CD4-positive, alpha-beta T cell (primary cell): ENCODE measurements at regions not wholly inside any gene's neighbourhood (a gene's known extent, or its start where the extent isn't known, plus 50 kb on each side); places are given as distances from the start of the nearest gene placed in this dataset.
"Not testable (repeated sequence)": the region's sequence is repeated elsewhere in the genome, so short reads cannot be mapped to it uniquely, and the experiment has no call there.

ENCODE experiments used
- ATAC-seq: fragments of 200-7000 bp; cut with Tn5 transposase; one replicate; pipeline ENCODE4 v1.10.0; 2022; ENCODE audit warnings: mild to moderate bottlenecking; ENCODE audit not compliant: poor library complexity
- CTCF ChIA-PET: fragments of 350-600 bp; sonication (Branson Sonifier 250); formaldehyde crosslinking; loops from one replicate; lab custom pipeline; 2021; ENCODE audit warnings: antibody characterized with exemption, inconsistent platforms; lab: Charles Lee
- POLR2A ChIA-PET: fragments of 350-600 bp; sonication (Branson Sonifier 250); formaldehyde crosslinking; loops from one replicate; lab custom pipeline; 2021; ENCODE audit warnings: antibody characterized with exemption, inconsistent platforms; lab: Charles Lee
- DNase-seq, 14 experiments: peaks; one replicate each; pipeline ENCODE4 v3.0.0-alpha.2; 2013 to 2020; ENCODE audit warnings: mixed read lengths in 2 of 14
- H3K27ac ChIP-seq, 2 donors: one replicate each; pipeline versions ENCODE4 v1.5.1 to v1.7.0; 2013; ENCODE audit warnings: low read length in 2 of 2, low read depth in 1 of 2, mild to moderate bottlenecking in 1 of 2
- H3K27me3 ChIP-seq, 2 experiments: 1 replicate in 1 of 2; 2 replicates in 1 of 2; pipeline versions ENCODE4 v1.6.1 to v1.7.0; 2013; ENCODE audit warnings: low read length in 2 of 2, control low read depth in 1 of 2, mild to moderate bottlenecking in 1 of 2, moderate library complexity in 1 of 2; ENCODE audit not compliant: insufficient read depth in 2 of 2, control insufficient read depth in 1 of 2
- H3K36me3 ChIP-seq: one replicate; pipeline ENCODE4 v1.6.1; 2013; ENCODE audit warnings: low read length, control low read depth; ENCODE audit not compliant: insufficient read depth
- H3K4me1 ChIP-seq: one replicate; pipeline ENCODE4 v1.6.1; 2013; ENCODE audit warnings: low read length, control low read depth; ENCODE audit not compliant: insufficient read depth
- H3K4me3 ChIP-seq: one replicate; pipeline ENCODE4 v1.5.1; 2013; ENCODE audit warnings: mild to moderate bottlenecking, low read length, moderate library complexity
- H3K9me3 ChIP-seq, 2 experiments: 1 replicate in 1 of 2; 2 replicates in 1 of 2; pipeline versions ENCODE4 v1.6.1 to v1.7.0; 2013; ENCODE audit warnings: low read length in 2 of 2, mild to moderate bottlenecking in 2 of 2, control low read depth in 1 of 2, moderate library complexity in 1 of 2; ENCODE audit not compliant: control insufficient read depth in 1 of 2, insufficient read depth in 1 of 2
- H3K27ac Mint-ChIP-seq: one replicate; pipeline ENCODE4 v1.8.0; 2020; ENCODE audit warnings: mixed read lengths
- H3K27me3 Mint-ChIP-seq: one replicate; pipeline ENCODE4 v1.8.0; 2021; ENCODE audit warnings: mixed read lengths
- H3K36me3 Mint-ChIP-seq: one replicate; pipeline ENCODE4 v1.8.0; 2021; ENCODE audit warnings: low read depth, mixed read lengths
- H3K4me1 Mint-ChIP-seq: one replicate; pipeline ENCODE4 v1.8.0; 2021; ENCODE audit warnings: low read depth, mixed read lengths
- H3K4me3 Mint-ChIP-seq: one replicate; pipeline ENCODE4 v1.8.0; 2020; ENCODE audit warnings: mild to moderate bottlenecking, mixed read lengths
- H3K9me3 Mint-ChIP-seq: one replicate; pipeline ENCODE4 v1.8.0; 2020; ENCODE audit warnings: mixed read lengths
- CTCF ChIP-seq: fragments of 200-600 bp; IDR thresholded peaks from one replicate; pipeline ENCODE4 v1.8.0; 2022; ENCODE audit warnings: antibody characterized with exemption, mild to moderate bottlenecking
- intact Hi-C, 2 experiments: fragments of 100-400 bp; cut with DNase I in 1 of 2; cut with micrococcal nuclease in 1 of 2; formaldehyde crosslinking; loops; one replicate each; pipeline versions ENCODE4 v1.15.1 to v1.9.0; 2023 to 2025; cut with DNase I, micrococcal nuclease

DNA sequence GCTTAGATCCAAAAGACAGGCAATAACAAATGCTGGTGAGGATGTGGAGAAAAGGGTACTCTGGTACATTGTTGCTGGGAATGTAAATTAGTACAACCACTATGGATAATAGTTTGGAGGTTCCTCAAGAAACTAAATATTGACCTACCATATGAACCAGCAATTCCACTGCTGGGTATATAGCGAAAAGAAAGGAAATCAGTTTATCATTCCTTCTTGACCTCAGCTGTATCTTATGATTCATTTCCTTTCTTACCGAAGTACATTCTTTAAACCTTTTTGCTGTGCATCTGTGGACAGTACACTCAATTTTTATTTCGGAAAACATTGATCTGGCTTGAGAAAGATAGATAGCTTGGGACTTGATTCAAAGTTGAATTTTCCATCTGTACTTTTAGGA is 183.2 kb upstream of the LRFN5 start:
- Histone ChIP-seq H3K4me1 (no peaks in the 10 kb centered on the region), H3K36me3 (no peaks in the 10 kb centered on the region), H3K9me3 (peaks cover 0 to 4% of the 10 kb centered on the region in 2 experiments), H3K27me3 (no peaks in the 10 kb centered on the region), H3K4me3 (no peak overlapping the region), H3K27ac (no peak overlapping the region)
- ChIA-PET POLR2A (no interaction called here), CTCF (no interaction called here)
- no peak for TF ChIP-seq CTCF
- H3K36me3 Mint-ChIP-seq = no peaks in the 10 kb centered on the region
- intact Hi-C loops = no loop called here
- no peak overlapping the region for H3K4me3 Mint-ChIP-seq
- DNase-seq (no peak), ATAC-seq (no peak)
- no peak overlapping the region for H3K27ac Mint-ChIP-seq
- H3K9me3 Mint-ChIP-seq = no peaks in the 10 kb centered on the region
- no peaks in the 10 kb centered on the region for H3K4me1 Mint-ChIP-seq
- H3K27me3 Mint-ChIP-seq = no peaks in the 10 kb centered on the region

DNA sequence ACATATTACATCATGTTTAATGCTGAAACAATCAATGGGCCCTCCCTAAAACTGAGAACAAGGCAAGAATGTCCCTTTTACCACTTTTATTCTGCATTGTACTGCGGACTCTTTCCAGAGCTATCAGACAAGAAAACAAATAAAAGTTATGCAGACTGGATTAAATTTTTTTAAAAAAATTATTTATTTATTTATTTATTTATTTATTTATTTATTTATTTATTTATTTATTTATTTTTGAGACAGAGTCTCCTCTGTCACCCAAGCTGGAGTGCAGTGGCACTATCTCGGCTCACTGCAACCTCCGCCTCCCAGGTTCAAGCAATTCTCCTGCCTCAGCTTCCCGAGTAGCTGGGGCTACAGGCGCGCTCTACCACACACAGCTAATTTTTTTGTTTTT is 185.4 kb upstream of the LRFN5 start:
- H3K36me3 ChIP-seq, H3K9me3 ChIP-seq, H3K27me3 Mint-ChIP-seq, H3K27ac ChIP-seq, intact Hi-C loops, H3K4me1 Mint-ChIP-seq, H3K4me1 ChIP-seq, H3K9me3 Mint-ChIP-seq, H3K27me3 ChIP-seq, DNase-seq, ATAC-seq, H3K27ac Mint-ChIP-seq, H3K4me3 Mint-ChIP-seq, CTCF ChIA-PET, H3K4me3 ChIP-seq, POLR2A ChIA-PET, H3K36me3 Mint-ChIP-seq: not testable (repeated sequence)

DNA sequence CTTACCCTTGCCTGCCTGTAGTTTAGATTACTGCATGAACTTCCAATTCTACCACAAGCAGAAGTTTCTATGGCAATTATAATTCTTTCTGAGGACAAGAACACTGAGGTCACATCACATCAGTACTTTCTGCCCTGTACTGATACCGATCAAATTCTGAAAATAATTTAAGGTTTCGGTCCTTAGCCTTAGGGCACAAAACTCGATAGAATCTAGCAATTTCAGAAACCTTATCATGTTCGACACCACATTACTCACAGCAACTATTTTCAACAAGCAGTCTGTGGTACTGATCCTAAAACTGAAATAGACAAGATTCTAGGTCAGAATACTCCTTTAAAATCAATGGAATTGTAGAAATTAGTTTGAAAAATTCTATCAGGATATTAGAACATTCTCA is 187.0 kb upstream of the LRFN5 start:
- intact Hi-C loops = no loop called here
- Mint-ChIP-seq H3K36me3 (no peaks in the 10 kb centered on the region), H3K4me1 (no peaks in the 10 kb centered on the region), H3K9me3 (no peaks in the 10 kb centered on the region), H3K27me3 (no peaks in the 10 kb centered on the region), H3K27ac (no peak overlapping the region), H3K4me3 (no peak overlapping the region)
- ChIA-PET POLR2A (no interaction called here), CTCF (no interaction called here)
- no peak for ATAC-seq
- H3K4me1 ChIP-seq = no peaks in the 10 kb centered on the region
- no peak for DNase-seq
- H3K36me3 ChIP-seq = no peaks in the 10 kb centered on the region
- TF ChIP-seq CTCF = no peak
- H3K4me3 ChIP-seq = no peak overlapping the region
- H3K27me3 ChIP-seq = no peaks in the 10 kb centered on the region
- no peak overlapping the region for H3K27ac ChIP-seq
- H3K9me3 ChIP-seq = no peaks in the 10 kb centered on the region

GRCh38 chr14:41418851-41419250 is 187.8 kb upstream of the LRFN5 start:
- no peak for TF ChIP-seq CTCF
- no peaks in the 10 kb centered on the region for H3K9me3 Mint-ChIP-seq
- ChIA-PET CTCF (no interaction called here), POLR2A (no interaction called here)
- Histone ChIP-seq H3K4me3 (no peak overlapping the region), H3K9me3 (no peaks in the 10 kb centered on the region), H3K27me3 (no peaks in the 10 kb centered on the region), H3K4me1 (no peaks in the 10 kb centered on the region), H3K27ac (no peak overlapping the region), H3K36me3 (no peaks in the 10 kb centered on the region)
- no peak overlapping the region for H3K27ac Mint-ChIP-seq
- H3K36me3 Mint-ChIP-seq = no peaks in the 10 kb centered on the region
- DNase-seq = no peak
- no peak for ATAC-seq
- H3K4me3 Mint-ChIP-seq = no peak overlapping the region
- intact Hi-C loops = no loop called here
- no peaks in the 10 kb centered on the region for H3K4me1 Mint-ChIP-seq
- H3K27me3 Mint-ChIP-seq = no peaks in the 10 kb centered on the region
